ENCODE measurements at regions not wholly inside any gene's neighbourhood (a gene's known extent, or its start where the extent isn't known, plus 50 kb on each side); places are given as distances from the start of the nearest gene placed in this dataset.

- Mint-ChIP-seq H3K9me3 (no peaks in the 10 kb centered on the region), H3K4me1 (no peaks in the 10 kb centered on the region), H3K27me3 (no peaks in the 10 kb centered on the region), H3K4me3 (no peak overlapping the region), H3K27ac (no peak overlapping the region)
- DNase-seq, result no peak
- ATAC-seq, result no peak
Measured at GRCh38 chr4:162323919-162324318, 160.1 kb upstream of the FSTL5 start.

- no peak overlapping the region for H3K4me3 Mint-ChIP-seq
- DNase-seq, result no peak
- H3K27ac Mint-ChIP-seq, result no peak overlapping the region
- no peaks in the 10 kb centered on the region for H3K4me1 Mint-ChIP-seq
- no peak for ATAC-seq
- H3K27me3 Mint-ChIP-seq, result no peaks in the 10 kb centered on the region
- peaks cover 0 to 5% of the 10 kb centered on the region in 2 donors for H3K9me3 Mint-ChIP-seq
Measured at GRCh38 chr4:162322054-162322453, 158.3 kb upstream of the FSTL5 start.

GRCh38 chr4:162285753-162286152 lies 122.0 kb upstream of the FSTL5 start:
- H3K4me1 Mint-ChIP-seq, result no peaks in the 10 kb centered on the region
- H3K27ac Mint-ChIP-seq, result no peak overlapping the region
- peaks cover under 1 to 4% of the 10 kb centered on the region in 2 donors for H3K9me3 Mint-ChIP-seq
- no peak overlapping the region for H3K4me3 Mint-ChIP-seq
- H3K27me3 Mint-ChIP-seq, result no peaks in the 10 kb centered on the region
- no peak for DNase-seq
- ATAC-seq, result no peak

GRCh38 chr4:162282684-162283083 lies 118.9 kb upstream of the FSTL5 start:
- Mint-ChIP-seq H3K4me1 (no peaks in the 10 kb centered on the region), H3K27ac (no peak overlapping the region), H3K27me3 (no peaks in the 10 kb centered on the region), H3K9me3 (peaks cover 0 to 5% of the 10 kb centered on the region in 2 donors), H3K4me3 (no peak overlapping the region)
- ATAC-seq (no peak), DNase-seq (no peak)

GRCh38 chr4:162274354-162274753 lies 110.6 kb upstream of the FSTL5 start:
- Mint-ChIP-seq H3K4me3 (no peak overlapping the region), H3K27me3 (no peaks in the 10 kb centered on the region), H3K27ac (no peak overlapping the region), H3K4me1 (no peaks in the 10 kb centered on the region), H3K9me3 (peaks cover 0 to 8% of the 10 kb centered on the region in 2 donors)
- ATAC-seq (no peak), DNase-seq (no peak)

- ATAC-seq (no peak), DNase-seq (no peak)
- H3K4me3 Mint-ChIP-seq, result no peak overlapping the region
- no peak overlapping the region for H3K27ac Mint-ChIP-seq
- H3K9me3 Mint-ChIP-seq, result peaks cover 0 to 16% of the 10 kb centered on the region in 2 donors
- H3K4me1 Mint-ChIP-seq, result no peaks in the 10 kb centered on the region
- no peaks in the 10 kb centered on the region for H3K27me3 Mint-ChIP-seq
Measured at GRCh38 chr4:162272215-162272614, 108.4 kb upstream of the FSTL5 start.

- no peak overlapping the region for H3K27ac Mint-ChIP-seq
- no peaks in the 10 kb centered on the region for H3K4me1 Mint-ChIP-seq
- no peak for DNase-seq
- H3K9me3 Mint-ChIP-seq, result peaks cover 9 to 32% of the 10 kb centered on the region in 2 donors
- no peak overlapping the region for H3K4me3 Mint-ChIP-seq
- ATAC-seq, result no peak
- H3K27me3 Mint-ChIP-seq, result no peaks in the 10 kb centered on the region
Measured at GRCh38 chr4:162268911-162269310, 105.1 kb upstream of the FSTL5 start.

- Mint-ChIP-seq H3K4me1 (no peaks in the 10 kb centered on the region), H3K27ac (no peak overlapping the region), H3K9me3 (peaks cover 23 to 41% of the 10 kb centered on the region in 2 donors), H3K27me3 (no peaks in the 10 kb centered on the region), H3K4me3 (no peak overlapping the region)
- DNase-seq (no peak), ATAC-seq (no peak)
Measured at GRCh38 chr4:162265802-162266201, 102.0 kb upstream of the FSTL5 start.

GRCh38 chr4:162245051-162245450 lies 81.3 kb upstream of the FSTL5 start:
- Mint-ChIP-seq H3K9me3 (no peaks in the 10 kb centered on the region), H3K27me3 (no peaks in the 10 kb centered on the region)

GRCh38 chr4:162241857-162242256 lies 78.1 kb upstream of the FSTL5 start:
- H3K4me3 Mint-ChIP-seq, result no peak overlapping the region
- H3K4me1 Mint-ChIP-seq, result no peaks in the 10 kb centered on the region
- no peaks in the 10 kb centered on the region for H3K27me3 Mint-ChIP-seq
- ATAC-seq, result no peak
- H3K27ac Mint-ChIP-seq, result no peak overlapping the region
- no peaks in the 10 kb centered on the region for H3K9me3 Mint-ChIP-seq
- no peak for DNase-seq

More at GRCh38 chr4:162245051-162245450, 81.3 kb upstream of the FSTL5 start:
- DNase-seq (no peak), ATAC-seq (no peak)
- no peaks in the 10 kb centered on the region for H3K4me1 Mint-ChIP-seq
- H3K27ac Mint-ChIP-seq, result no peak overlapping the region
- no peak overlapping the region for H3K4me3 Mint-ChIP-seq

- H3K27ac Mint-ChIP-seq, result no peak overlapping the region
- ATAC-seq (no peak), DNase-seq (no peak)
- no peak overlapping the region for H3K4me3 Mint-ChIP-seq
- no peaks in the 10 kb centered on the region for H3K4me1 Mint-ChIP-seq
- H3K9me3 Mint-ChIP-seq, result peaks cover 0 to under 1% of the 10 kb centered on the region in 2 donors
- no peaks in the 10 kb centered on the region for H3K27me3 Mint-ChIP-seq
Measured at GRCh38 chr4:162239992-162240769, 76.4 kb upstream of the FSTL5 start.

GRCh38 chr4:162237676-162238075 lies 73.9 kb upstream of the FSTL5 start:
- no peak overlapping the region for H3K4me3 Mint-ChIP-seq
- ATAC-seq (no peak), DNase-seq (no peak)
- no peaks in the 10 kb centered on the region for H3K27me3 Mint-ChIP-seq
- H3K4me1 Mint-ChIP-seq, result no peaks in the 10 kb centered on the region
- H3K9me3 Mint-ChIP-seq, result peaks cover 9 to 13% of the 10 kb centered on the region in 2 donors
- no peak overlapping the region for H3K27ac Mint-ChIP-seq

- Mint-ChIP-seq H3K9me3 (peaks cover 14 to 25% of the 10 kb centered on the region in 2 donors), H3K27me3 (no peaks in the 10 kb centered on the region), H3K4me1 (no peaks in the 10 kb centered on the region), H3K27ac (no peak overlapping the region), H3K4me3 (no peak overlapping the region)
- no peak for ATAC-seq
- DNase-seq, result no peak
Measured at GRCh38 chr4:162234595-162234994, 70.8 kb upstream of the FSTL5 start.

- H3K27ac Mint-ChIP-seq, result no peak overlapping the region
Measured at GRCh38 chr4:162232349-162232748, 68.5 kb upstream of the FSTL5 start.

GRCh38 chr4:162229670-162230069 lies 65.9 kb upstream of the FSTL5 start:
- Mint-ChIP-seq H3K4me3 (no peak overlapping the region), H3K27ac (no peak overlapping the region), H3K9me3 (peaks cover 12 to 25% of the 10 kb centered on the region in 2 donors), H3K27me3 (no peaks in the 10 kb centered on the region), H3K4me1 (no peaks in the 10 kb centered on the region)
- DNase-seq (no peak), ATAC-seq (no peak)

More at GRCh38 chr4:162232349-162232748, 68.5 kb upstream of the FSTL5 start:
- Mint-ChIP-seq H3K27me3 (no peaks in the 10 kb centered on the region), H3K4me3 (no peak overlapping the region), H3K4me1 (no peaks in the 10 kb centered on the region), H3K9me3 (peaks cover 14 to 25% of the 10 kb centered on the region in 2 donors)
- DNase-seq (no peak), ATAC-seq (no peak)

- H3K27ac Mint-ChIP-seq, result no peak overlapping the region
- H3K27me3 Mint-ChIP-seq, result no peaks in the 10 kb centered on the region
Measured at GRCh38 chr4:162221148-162221547, 57.3 kb upstream of the FSTL5 start.

More at GRCh38 chr4:162221148-162221547, 57.3 kb upstream of the FSTL5 start:
- Mint-ChIP-seq H3K9me3 (peaks cover 0 to 3% of the 10 kb centered on the region in 2 donors), H3K4me3 (no peak overlapping the region), H3K4me1 (no peaks in the 10 kb centered on the region)
- ATAC-seq (no peak), DNase-seq (no peak)

All from stimulated activated naive CD8-positive, alpha-beta T cell treated with anti-CD3 and anti-CD28 coated beads, Interleukin-15, amount 100 ng/mL, for 72 hours (primary cell).